Right lobe of liver (tissue), 4 donors: ENCODE measurements at regions not wholly inside any gene's neighbourhood (a gene's known extent, or its start where the extent isn't known, plus 50 kb on each side); places are given as distances from the start of the nearest gene placed in this dataset.

Source experiments
- POLR2A ChIP-seq: fragments of 450-650 bp; IDR thresholded peaks from one replicate; pipeline ENCODE4 v1.6.1; 2017; ENCODE audit warnings: antibody characterized with exemption, mild to moderate bottlenecking
- TF ChIP-seq, protein P1 (sequence below), 4 donors: fragments of 200-600 bp in 3 of 4; fragments of 450-650 bp in 1 of 4; IDR thresholded peaks; one replicate each; pipeline versions ENCODE4 v1.5.1 to v1.8.0; 2016 to 2022; ENCODE audit warnings: antibody characterized with exemption in 4 of 4, mild to moderate bottlenecking in 2 of 4
- donor health status: DM: no; HTN: no; CAD: no.
- donor health status: DM: no; HTN: no; CAD: no.
- donor health status: DM: no; HTN: yes; CAD: no.

DNA sequence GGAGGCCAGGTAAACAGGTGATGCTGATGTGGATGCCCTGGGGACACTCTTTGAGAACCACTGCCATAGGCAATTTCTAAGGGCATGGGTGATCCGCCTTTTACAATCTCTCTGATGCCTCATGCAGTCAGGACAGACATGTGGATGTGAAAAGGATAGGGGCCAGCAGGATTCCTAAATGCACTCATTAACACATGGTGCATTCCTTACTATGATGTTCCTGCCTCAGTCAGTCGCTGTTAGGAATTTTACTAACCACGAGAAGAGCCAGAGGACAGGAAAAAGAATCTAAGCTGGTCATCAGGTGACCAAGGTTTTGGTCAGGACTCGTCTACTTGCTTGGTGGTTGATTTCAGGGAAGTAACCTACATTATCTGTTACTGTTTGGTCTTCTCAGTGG is 191.0 kb downstream of the ARL4C start:
- TF ChIP-seq, protein P1, sequence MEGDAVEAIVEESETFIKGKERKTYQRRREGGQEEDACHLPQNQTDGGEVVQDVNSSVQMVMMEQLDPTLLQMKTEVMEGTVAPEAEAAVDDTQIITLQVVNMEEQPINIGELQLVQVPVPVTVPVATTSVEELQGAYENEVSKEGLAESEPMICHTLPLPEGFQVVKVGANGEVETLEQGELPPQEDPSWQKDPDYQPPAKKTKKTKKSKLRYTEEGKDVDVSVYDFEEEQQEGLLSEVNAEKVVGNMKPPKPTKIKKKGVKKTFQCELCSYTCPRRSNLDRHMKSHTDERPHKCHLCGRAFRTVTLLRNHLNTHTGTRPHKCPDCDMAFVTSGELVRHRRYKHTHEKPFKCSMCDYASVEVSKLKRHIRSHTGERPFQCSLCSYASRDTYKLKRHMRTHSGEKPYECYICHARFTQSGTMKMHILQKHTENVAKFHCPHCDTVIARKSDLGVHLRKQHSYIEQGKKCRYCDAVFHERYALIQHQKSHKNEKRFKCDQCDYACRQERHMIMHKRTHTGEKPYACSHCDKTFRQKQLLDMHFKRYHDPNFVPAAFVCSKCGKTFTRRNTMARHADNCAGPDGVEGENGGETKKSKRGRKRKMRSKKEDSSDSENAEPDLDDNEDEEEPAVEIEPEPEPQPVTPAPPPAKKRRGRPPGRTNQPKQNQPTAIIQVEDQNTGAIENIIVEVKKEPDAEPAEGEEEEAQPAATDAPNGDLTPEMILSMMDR (IDR thresholded peaks at IDR 0.05) = no peak
- TF ChIP-seq POLR2A = no peak
